Activated CD4-positive, alpha-beta T cell treated with anti-CD3 and anti-CD28 coated beads, Interleukin-2, amount 10 ng/mL, durations not matched to agents 24 days and 14 days (primary cell): ENCODE measurements at regions not wholly inside any gene's neighbourhood (a gene's known extent, or its start where the extent isn't known, plus 50 kb on each side); places are given as distances from the start of the nearest gene placed in this dataset.

Experiments used
- DNase-seq: peaks from one replicate; pipeline ENCODE4 v3.0.0; 2022
- H3K27ac Mint-ChIP-seq: one replicate; pipeline ENCODE4 v1.8.0; 2022; ENCODE audit warnings: mild to moderate bottlenecking, mixed read lengths
- H3K27me3 Mint-ChIP-seq: one replicate; pipeline ENCODE4 v1.8.0; 2022; ENCODE audit warnings: mixed read lengths
- H3K36me3 Mint-ChIP-seq: one replicate; pipeline ENCODE4 v1.8.0; 2022; ENCODE audit warnings: low read depth, mild to moderate bottlenecking, mixed read lengths
- H3K4me1 Mint-ChIP-seq: one replicate; pipeline ENCODE4 v1.8.0; 2021; ENCODE audit warnings: mixed read lengths
- H3K4me3 Mint-ChIP-seq: one replicate; pipeline ENCODE4 v1.8.0; 2022; ENCODE audit warnings: mild to moderate bottlenecking, moderate library complexity, mixed read lengths
- H3K9me3 Mint-ChIP-seq: one replicate; pipeline ENCODE4 v1.8.0; 2021; ENCODE audit warnings: mixed read lengths
- intact Hi-C: fragments of 100-400 bp; cut with micrococcal nuclease; formaldehyde crosslinking; loops from one replicate; pipeline ENCODE4 v1.15.1; 2023

GRCh38 chr3:103134023-103134724 is 699.4 kb downstream of the ZPLD1 start:
- H3K27ac Mint-ChIP-seq: no peak overlapping the region
- no peaks in the 10 kb centered on the region for H3K4me1 Mint-ChIP-seq
- no peaks in the 10 kb centered on the region for H3K36me3 Mint-ChIP-seq
- no peaks in the 10 kb centered on the region for H3K27me3 Mint-ChIP-seq
- no peak for DNase-seq
- intact Hi-C loops: no loop called here
- H3K9me3 Mint-ChIP-seq: no peaks in the 10 kb centered on the region
- no peak overlapping the region for H3K4me3 Mint-ChIP-seq

GRCh38 chr3:103136621-103137020 is 701.8 kb downstream of the ZPLD1 start:
- no peaks in the 10 kb centered on the region for H3K4me1 Mint-ChIP-seq
- no peaks in the 10 kb centered on the region for H3K36me3 Mint-ChIP-seq
- H3K9me3 Mint-ChIP-seq: no peaks in the 10 kb centered on the region
- no peaks in the 10 kb centered on the region for H3K27me3 Mint-ChIP-seq
- intact Hi-C loops: no loop called here
- no peak overlapping the region for H3K27ac Mint-ChIP-seq
- no peak for DNase-seq
- H3K4me3 Mint-ChIP-seq: no peak overlapping the region

GRCh38 chr3:103137830-103138229 is 703.0 kb downstream of the ZPLD1 start:
- no peak for DNase-seq
- H3K4me1 Mint-ChIP-seq: no peaks in the 10 kb centered on the region
- H3K4me3 Mint-ChIP-seq: no peak overlapping the region
- no peaks in the 10 kb centered on the region for H3K27me3 Mint-ChIP-seq
- intact Hi-C loops: no loop called here
- H3K9me3 Mint-ChIP-seq: no peaks in the 10 kb centered on the region
- no peaks in the 10 kb centered on the region for H3K36me3 Mint-ChIP-seq
- no peak overlapping the region for H3K27ac Mint-ChIP-seq

- no peak overlapping the region for H3K27ac Mint-ChIP-seq
- intact Hi-C loops: no loop called here
- H3K4me3 Mint-ChIP-seq: no peak overlapping the region
- H3K4me1 Mint-ChIP-seq: no peaks in the 10 kb centered on the region
- no peak for DNase-seq
- no peaks in the 10 kb centered on the region for H3K27me3 Mint-ChIP-seq
- H3K9me3 Mint-ChIP-seq: no peaks in the 10 kb centered on the region
- no peaks in the 10 kb centered on the region for H3K36me3 Mint-ChIP-seq
Observed at GRCh38 chr3:103158183-103158582, 723.4 kb downstream of the ZPLD1 start.

GRCh38 chr3:103166890-103167289 is 732.1 kb downstream of the ZPLD1 start:
- Mint-ChIP-seq H3K27me3 (no peaks in the 10 kb centered on the region), H3K4me3 (no peak overlapping the region), H3K36me3 (no peaks in the 10 kb centered on the region), H3K27ac (no peak overlapping the region), H3K4me1 (no peaks in the 10 kb centered on the region), H3K9me3 (peaks cover 8% of the 10 kb centered on the region)
- DNase-seq: no peak
- intact Hi-C loops: no loop called here

GRCh38 chr3:103167850-103168249 is 733.0 kb downstream of the ZPLD1 start:
- H3K36me3 Mint-ChIP-seq: no peaks in the 10 kb centered on the region
- no peak overlapping the region for H3K4me3 Mint-ChIP-seq
- H3K27ac Mint-ChIP-seq: no peak overlapping the region
- H3K27me3 Mint-ChIP-seq: no peaks in the 10 kb centered on the region
- intact Hi-C loops: no loop called here
- DNase-seq: no peak
- peaks cover 8% of the 10 kb centered on the region for H3K9me3 Mint-ChIP-seq
- H3K4me1 Mint-ChIP-seq: no peaks in the 10 kb centered on the region

- no peaks in the 10 kb centered on the region for H3K36me3 Mint-ChIP-seq
Observed at GRCh38 chr3:103169289-103169688, 734.5 kb downstream of the ZPLD1 start.

GRCh38 chr3:103170651-103171050 is 735.8 kb downstream of the ZPLD1 start:
- Mint-ChIP-seq H3K27ac (no peak overlapping the region), H3K27me3 (no peaks in the 10 kb centered on the region), H3K36me3 (no peaks in the 10 kb centered on the region), H3K4me1 (no peaks in the 10 kb centered on the region), H3K9me3 (peaks cover 8% of the 10 kb centered on the region), H3K4me3 (no peak overlapping the region)
- no peak for DNase-seq
- intact Hi-C loops: no loop called here

More at GRCh38 chr3:103169289-103169688, 734.5 kb downstream of the ZPLD1 start:
- Mint-ChIP-seq H3K27ac (no peak overlapping the region), H3K27me3 (no peaks in the 10 kb centered on the region), H3K9me3 (peaks cover 8% of the 10 kb centered on the region), H3K4me1 (no peaks in the 10 kb centered on the region), H3K4me3 (no peak overlapping the region)
- intact Hi-C loops: no loop called here
- DNase-seq: no peak

- no peaks in the 10 kb centered on the region for H3K9me3 Mint-ChIP-seq
- intact Hi-C loops: no loop called here
- H3K4me1 Mint-ChIP-seq: no peaks in the 10 kb centered on the region
- no peak overlapping the region for H3K27ac Mint-ChIP-seq
- DNase-seq: no peak
- H3K4me3 Mint-ChIP-seq: no peak overlapping the region
- H3K36me3 Mint-ChIP-seq: no peaks in the 10 kb centered on the region
- H3K27me3 Mint-ChIP-seq: no peaks in the 10 kb centered on the region
Observed at GRCh38 chr3:103173940-103174339, 739.1 kb downstream of the ZPLD1 start.

- H3K27me3 Mint-ChIP-seq: no peaks in the 10 kb centered on the region
- DNase-seq: no peak
- no peaks in the 10 kb centered on the region for H3K36me3 Mint-ChIP-seq
- intact Hi-C loops: no loop called here
- no peak overlapping the region for H3K27ac Mint-ChIP-seq
- peaks cover 4% of the 10 kb centered on the region for H3K9me3 Mint-ChIP-seq
- no peaks in the 10 kb centered on the region for H3K4me1 Mint-ChIP-seq
- H3K4me3 Mint-ChIP-seq: no peak overlapping the region
Observed at GRCh38 chr3:103181160-103181559, 746.3 kb downstream of the ZPLD1 start.

GRCh38 chr3:103184772-103185171 is 750.0 kb downstream of the ZPLD1 start:
- no peak overlapping the region for H3K27ac Mint-ChIP-seq
- intact Hi-C loops: no loop called here
- no peak for DNase-seq
- peaks cover 4% of the 10 kb centered on the region for H3K9me3 Mint-ChIP-seq
- H3K4me3 Mint-ChIP-seq: no peak overlapping the region
- no peaks in the 10 kb centered on the region for H3K36me3 Mint-ChIP-seq
- H3K27me3 Mint-ChIP-seq: no peaks in the 10 kb centered on the region
- no peaks in the 10 kb centered on the region for H3K4me1 Mint-ChIP-seq

GRCh38 chr3:103189941-103190340 is 755.1 kb downstream of the ZPLD1 start:
- H3K9me3 Mint-ChIP-seq: peaks cover 3% of the 10 kb centered on the region
- intact Hi-C loops: no loop called here
- no peaks in the 10 kb centered on the region for H3K27me3 Mint-ChIP-seq
- H3K36me3 Mint-ChIP-seq: no peaks in the 10 kb centered on the region
- H3K4me3 Mint-ChIP-seq: no peak overlapping the region
- H3K4me1 Mint-ChIP-seq: no peaks in the 10 kb centered on the region
- no peak for DNase-seq
- H3K27ac Mint-ChIP-seq: no peak overlapping the region

- Mint-ChIP-seq H3K9me3 (peaks cover 3% of the 10 kb centered on the region), H3K36me3 (no peaks in the 10 kb centered on the region), H3K27me3 (no peaks in the 10 kb centered on the region), H3K4me1 (no peaks in the 10 kb centered on the region), H3K27ac (no peak overlapping the region), H3K4me3 (no peak overlapping the region)
- intact Hi-C loops: no loop called here
- no peak for DNase-seq
Observed at GRCh38 chr3:103195216-103195615, 760.4 kb downstream of the ZPLD1 start.

- H3K27ac Mint-ChIP-seq: no peak overlapping the region
- no peaks in the 10 kb centered on the region for H3K36me3 Mint-ChIP-seq
- H3K4me3 Mint-ChIP-seq: no peak overlapping the region
- no peak for DNase-seq
- H3K27me3 Mint-ChIP-seq: no peaks in the 10 kb centered on the region
- intact Hi-C loops: no loop called here
- H3K4me1 Mint-ChIP-seq: no peaks in the 10 kb centered on the region
- no peaks in the 10 kb centered on the region for H3K9me3 Mint-ChIP-seq
Observed at GRCh38 chr3:103203441-103203840, 768.6 kb downstream of the ZPLD1 start.

- intact Hi-C loops: no loop called here
- no peak overlapping the region for H3K27ac Mint-ChIP-seq
- no peaks in the 10 kb centered on the region for H3K27me3 Mint-ChIP-seq
- H3K9me3 Mint-ChIP-seq: no peaks in the 10 kb centered on the region
- H3K4me3 Mint-ChIP-seq: no peak overlapping the region
- no peaks in the 10 kb centered on the region for H3K36me3 Mint-ChIP-seq
- DNase-seq: no peak
- H3K4me1 Mint-ChIP-seq: no peaks in the 10 kb centered on the region
Observed at GRCh38 chr3:103210583-103210982, 775.8 kb downstream of the ZPLD1 start.
